Muscle of leg (tissue), 3 donors: ENCODE measurements at regions not wholly inside any gene's neighbourhood (a gene's known extent, or its start where the extent isn't known, plus 50 kb on each side); places are given as distances from the start of the nearest gene placed in this dataset.
"Not testable (repeated sequence)": the region's sequence is repeated elsewhere in the genome, so short reads cannot be mapped to it uniquely, and the experiment has no call there.

Experiments
- DNase-seq: peaks from one replicate; pipeline ENCODE4 v3.0.0; 2013
- H3K27ac ChIP-seq: one replicate; pipeline ENCODE4 v1.5.1; 2013; ENCODE audit warnings: mild to moderate bottlenecking, low read length, control low read depth
- H3K27me3 ChIP-seq: one replicate; pipeline ENCODE4 v1.6.1; 2013; ENCODE audit warnings: low read length; ENCODE audit not compliant: control insufficient read depth, insufficient read depth
- H3K36me3 ChIP-seq: one replicate; pipeline ENCODE4 v1.6.1; 2013; ENCODE audit warnings: low read length; ENCODE audit not compliant: control insufficient read depth, insufficient read depth
- H3K4me1 ChIP-seq: one replicate; pipeline ENCODE4 v1.6.1; 2013; ENCODE audit warnings: low read length; ENCODE audit not compliant: control insufficient read depth, insufficient read depth
- H3K4me3 ChIP-seq: one replicate; pipeline ENCODE4 v1.5.1; 2013; ENCODE audit warnings: low read length, control low read depth
- H3K9me3 ChIP-seq: replicated peaks from 2 replicates; pipeline ENCODE4 v1.6.1; 2013; ENCODE audit warnings: low read depth, low read length; ENCODE audit not compliant: control insufficient read depth
- WGBS: methylation state at CpG from one replicate; pipeline ENCODE4 v1.1.5; 2013; ENCODE audit warnings: missing lambda C conversion rate; ENCODE audit not compliant: insufficient coverage; 5-methylcytosine and 5-hydroxymethylcytosine counted together

DNA sequence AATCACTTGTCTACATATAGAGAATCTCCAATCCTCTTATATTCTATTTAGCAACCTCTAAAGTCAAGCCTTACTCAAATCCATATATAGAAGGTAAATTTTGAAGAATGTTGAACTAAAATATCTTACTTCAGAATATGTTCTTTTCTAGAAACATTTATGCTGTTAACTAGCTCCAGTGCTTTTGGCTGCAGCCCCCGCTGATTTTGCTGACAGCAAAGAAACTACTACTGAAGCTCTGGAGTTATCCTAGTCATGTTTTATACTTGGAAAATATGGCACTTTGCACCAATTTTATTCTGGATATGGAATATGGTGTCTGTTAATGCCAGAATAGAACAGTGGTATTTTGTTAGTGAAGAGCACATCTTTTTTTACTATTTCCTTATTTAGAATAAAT is 212.4 kb upstream of the FSIP2 start:
- H3K4me3 ChIP-seq: no peak overlapping the region
- H3K27ac ChIP-seq: no peak overlapping the region
- no peaks in the 10 kb centered on the region for H3K4me1 ChIP-seq
- DNase-seq: peak; percentile 6
- no peaks in the 10 kb centered on the region for H3K27me3 ChIP-seq
- WGBS: no CpG with 5 or more reads among the region's 1 CpG
- peaks cover 2% of the 10 kb centered on the region for H3K9me3 ChIP-seq
- H3K36me3 ChIP-seq: no peaks in the 10 kb centered on the region

DNA sequence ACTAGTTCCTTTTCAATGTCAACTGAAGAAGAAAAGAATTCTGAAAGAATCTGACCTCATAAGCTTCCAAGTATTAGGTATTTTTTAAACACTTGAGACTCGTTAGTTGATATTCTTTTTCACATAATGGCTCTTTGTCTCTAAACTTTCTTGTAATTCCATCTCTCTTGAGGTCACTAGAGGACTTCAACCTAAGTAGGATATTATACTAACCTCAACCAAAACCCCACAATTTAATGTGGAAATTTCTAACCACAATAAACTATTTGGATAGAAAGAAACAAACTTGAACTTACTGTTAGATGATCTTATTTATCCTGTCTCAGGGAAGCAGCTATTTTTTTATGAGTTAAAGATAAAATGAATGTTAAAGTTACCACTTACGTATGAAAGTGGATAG is 206.9 kb upstream of the FSIP2 start:
- WGBS: no CpG with 5 or more reads among the region's 2 CpGs
- H3K36me3 ChIP-seq: no peaks in the 10 kb centered on the region

DNA sequence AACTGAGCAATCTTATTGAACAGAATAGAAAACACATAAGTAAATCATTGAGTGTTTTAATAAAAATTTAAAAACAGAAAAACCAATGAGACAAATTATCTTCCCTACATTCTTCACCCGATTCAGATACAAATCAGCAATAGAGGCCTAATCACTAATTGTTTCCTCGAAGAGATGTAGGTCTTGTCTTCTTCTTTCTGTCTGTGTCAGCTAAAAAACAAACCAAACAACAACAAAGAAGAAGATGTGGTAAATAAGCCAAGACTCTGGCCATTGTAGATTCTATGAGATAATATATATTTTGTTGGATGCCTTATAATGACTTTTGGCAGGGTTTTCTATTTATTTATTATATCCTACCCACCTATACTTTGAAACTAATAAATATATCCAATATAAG is 200.9 kb upstream of the FSIP2 start:
- Histone ChIP-seq H3K36me3 (no peaks in the 10 kb centered on the region), H3K9me3 (no peaks in the 10 kb centered on the region), H3K4me1 (no peaks in the 10 kb centered on the region), H3K27me3 (no peaks in the 10 kb centered on the region), H3K4me3 (no peak overlapping the region), H3K27ac (no peak overlapping the region)
- WGBS: no CpG with 5 or more reads among the region's 2 CpGs
- no peak for DNase-seq

More for the DNA sequence above, 206.9 kb upstream of the FSIP2 start:
- Histone ChIP-seq H3K27me3 (no peaks in the 10 kb centered on the region), H3K27ac (no peak overlapping the region), H3K4me1 (no peaks in the 10 kb centered on the region), H3K4me3 (no peak overlapping the region), H3K9me3 (no peaks in the 10 kb centered on the region)
- no peak for DNase-seq

DNA sequence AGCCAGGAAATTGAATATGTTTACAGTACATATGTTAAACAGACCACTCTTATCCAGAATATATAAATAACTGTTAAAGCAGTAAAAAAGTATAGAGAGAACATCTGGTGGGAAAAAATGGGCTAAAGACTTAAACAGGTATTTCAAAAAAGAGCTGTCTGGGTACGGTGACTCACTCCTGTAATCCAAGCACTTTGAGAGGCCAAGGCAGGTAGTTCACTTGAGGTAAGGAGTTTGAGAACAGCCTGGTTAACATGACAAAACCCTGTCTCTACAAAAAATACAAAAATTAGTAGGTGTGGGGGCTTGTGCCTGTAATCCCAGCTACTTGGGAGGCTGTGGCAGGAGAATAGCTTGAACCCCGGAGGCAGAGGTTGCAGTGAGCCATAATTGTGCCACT is 171.4 kb upstream of the FSIP2 start:
- no peaks in the 10 kb centered on the region for H3K36me3 ChIP-seq
- no peaks in the 10 kb centered on the region for H3K27me3 ChIP-seq
- DNase-seq: no peak
- WGBS: no CpG with 5 or more reads among the region's 2 CpGs
- H3K9me3 ChIP-seq: no peaks in the 10 kb centered on the region
- no peak overlapping the region for H3K4me3 ChIP-seq
- no peak overlapping the region for H3K27ac ChIP-seq
- H3K4me1 ChIP-seq: no peaks in the 10 kb centered on the region

DNA sequence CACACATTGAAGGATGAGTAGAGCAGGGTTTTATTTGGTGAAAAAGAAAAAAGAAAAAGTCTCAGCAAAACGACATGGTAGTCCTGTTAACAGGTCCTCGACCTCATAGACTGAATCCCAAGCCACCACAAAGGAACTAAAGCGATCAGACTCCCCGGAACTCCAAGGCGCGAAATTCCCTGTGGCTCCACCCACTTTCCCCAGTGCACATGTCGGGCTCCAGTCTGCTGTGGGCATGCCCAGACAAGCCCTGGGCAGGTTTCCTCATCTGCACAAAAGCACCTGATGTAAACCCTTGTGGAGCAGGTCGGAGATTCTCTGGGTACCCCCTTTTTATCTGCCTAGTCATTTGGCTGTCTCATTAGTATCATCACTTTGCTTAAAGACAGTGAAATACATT is 170.7 kb upstream of the FSIP2 start:
- 89% methylated on average over 7 of the region's 8 CpGs for WGBS
- H3K4me1 ChIP-seq: no peaks in the 10 kb centered on the region
- H3K9me3 ChIP-seq: no peaks in the 10 kb centered on the region
- no peak overlapping the region for H3K27ac ChIP-seq
- H3K4me3 ChIP-seq: no peak overlapping the region
- no peak for DNase-seq
- no peaks in the 10 kb centered on the region for H3K36me3 ChIP-seq
- no peaks in the 10 kb centered on the region for H3K27me3 ChIP-seq

DNA sequence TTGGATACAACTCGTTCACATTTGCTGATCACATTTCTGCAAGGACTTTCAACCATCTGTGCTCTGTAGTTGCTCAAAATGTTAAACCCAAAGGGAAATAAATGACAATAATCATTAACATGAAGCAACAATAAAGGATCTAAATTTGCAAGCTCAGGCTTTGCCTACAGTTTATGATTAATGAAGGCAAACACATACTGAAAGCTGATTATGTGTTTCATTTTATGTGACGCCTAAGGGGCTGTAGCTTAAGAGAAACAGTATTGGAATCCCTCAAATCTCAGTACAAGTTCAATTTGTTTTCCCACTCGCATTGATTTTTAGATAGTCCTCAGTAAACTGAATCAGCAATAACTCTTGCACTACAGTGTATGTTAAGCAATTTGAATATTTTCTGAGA is 160.3 kb upstream of the FSIP2 start:
- WGBS: no CpG with 5 or more reads among the region's 3 CpGs
- Histone ChIP-seq H3K27ac (no peak overlapping the region), H3K36me3 (no peaks in the 10 kb centered on the region), H3K27me3 (no peaks in the 10 kb centered on the region), H3K4me1 (no peaks in the 10 kb centered on the region), H3K9me3 (no peaks in the 10 kb centered on the region), H3K4me3 (no peak overlapping the region)
- no peak for DNase-seq

DNA sequence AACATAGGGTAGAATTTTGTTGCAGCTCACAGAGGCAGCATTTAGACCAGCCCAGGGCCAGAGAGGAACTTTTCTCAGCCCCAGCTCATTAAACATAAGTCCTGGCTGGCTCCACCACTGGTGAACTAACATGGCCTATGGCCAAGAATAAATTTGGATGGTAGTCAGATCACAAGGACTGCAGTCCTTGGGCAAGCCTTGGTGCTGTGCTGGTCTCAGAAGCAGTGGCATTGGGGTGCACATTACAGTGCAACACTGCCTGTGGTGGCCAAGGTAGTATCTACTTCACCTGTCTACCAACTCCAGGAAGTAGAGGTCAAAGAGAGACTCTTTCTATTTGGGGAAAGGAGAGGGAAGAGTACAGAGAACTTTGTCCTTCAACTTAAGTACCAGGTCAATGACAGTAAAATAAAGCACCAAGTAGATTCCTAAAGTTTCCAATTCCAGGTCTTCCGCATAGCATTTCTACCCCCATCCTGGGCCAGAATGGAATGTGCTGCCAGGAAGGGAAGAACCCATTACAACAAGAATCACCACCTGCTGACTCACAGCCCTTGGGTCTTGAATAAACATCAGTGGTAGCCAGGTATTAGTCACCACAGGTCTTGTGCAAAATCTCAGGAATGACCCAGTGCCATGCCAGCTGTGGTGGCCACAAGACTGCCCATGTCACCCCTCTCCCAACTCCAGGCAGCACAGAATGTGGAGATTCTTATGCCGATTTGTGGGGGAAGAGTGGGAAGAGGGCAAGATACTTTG is 155.4 kb upstream of the FSIP2 start:
- no peak overlapping the region for H3K27ac ChIP-seq
- no peaks in the 10 kb centered on the region for H3K27me3 ChIP-seq
- WGBS: 100% methylated on average over 1 of the region's 2 CpGs
- peaks cover 8% of the 10 kb centered on the region for H3K9me3 ChIP-seq
- DNase-seq: no peak
- H3K36me3 ChIP-seq: no peaks in the 10 kb centered on the region
- no peak overlapping the region for H3K4me3 ChIP-seq
- no peaks in the 10 kb centered on the region for H3K4me1 ChIP-seq

DNA sequence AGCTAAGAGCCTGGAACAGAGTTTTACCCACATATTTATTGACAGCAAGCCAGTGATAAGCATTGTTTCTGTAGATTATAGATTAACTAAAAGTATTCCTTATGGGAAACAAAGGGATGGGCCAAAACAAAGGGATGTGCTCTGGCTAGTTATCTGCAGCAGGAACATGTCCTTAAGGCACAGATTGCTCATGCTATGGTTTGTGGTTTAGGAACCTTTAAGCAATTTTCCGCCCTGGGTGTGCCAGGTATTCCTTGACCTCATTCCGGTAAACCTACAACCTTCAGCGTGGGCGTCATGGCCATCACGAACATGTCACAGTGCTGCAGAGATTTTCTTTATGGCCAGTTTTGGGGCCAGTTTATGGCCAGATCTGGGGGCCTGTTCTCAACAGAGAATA is 153.4 kb upstream of the FSIP2 start:
- 98% methylated on average over 5 of the region's 5 CpGs for WGBS
- not testable (repeated sequence) for H3K4me3 ChIP-seq

DNA sequence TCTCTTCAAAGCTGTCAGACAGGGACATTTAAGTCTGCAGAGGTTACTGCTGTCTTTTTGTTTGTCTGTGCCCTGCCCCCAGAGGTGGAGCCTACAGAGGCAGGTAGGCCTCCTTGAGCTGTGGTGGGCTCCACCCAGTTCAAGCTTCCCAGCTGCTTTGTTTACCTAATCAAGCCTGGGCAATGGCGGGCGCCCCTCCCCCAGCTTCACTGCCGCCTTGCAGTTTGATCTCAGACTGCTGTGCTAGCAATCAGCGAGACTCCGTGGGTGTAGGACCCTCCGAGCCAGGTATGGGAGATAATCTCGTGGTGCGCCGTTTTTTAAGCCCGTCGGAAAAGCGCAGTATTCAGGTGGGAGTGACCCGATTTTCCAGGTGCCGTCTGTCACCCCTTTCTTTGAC is 147.3 kb upstream of the FSIP2 start:
- H3K27ac ChIP-seq, H3K36me3 ChIP-seq, H3K4me1 ChIP-seq, H3K9me3 ChIP-seq, H3K4me3 ChIP-seq, H3K27me3 ChIP-seq, DNase-seq: not testable (repeated sequence)
- 87% methylated on average over 6 of the region's 14 CpGs for WGBS

More for the DNA sequence above, 153.4 kb upstream of the FSIP2 start:
- not testable (repeated sequence) for H3K27me3 ChIP-seq, H3K27ac ChIP-seq, H3K4me1 ChIP-seq, H3K36me3 ChIP-seq, H3K9me3 ChIP-seq, DNase-seq

DNA sequence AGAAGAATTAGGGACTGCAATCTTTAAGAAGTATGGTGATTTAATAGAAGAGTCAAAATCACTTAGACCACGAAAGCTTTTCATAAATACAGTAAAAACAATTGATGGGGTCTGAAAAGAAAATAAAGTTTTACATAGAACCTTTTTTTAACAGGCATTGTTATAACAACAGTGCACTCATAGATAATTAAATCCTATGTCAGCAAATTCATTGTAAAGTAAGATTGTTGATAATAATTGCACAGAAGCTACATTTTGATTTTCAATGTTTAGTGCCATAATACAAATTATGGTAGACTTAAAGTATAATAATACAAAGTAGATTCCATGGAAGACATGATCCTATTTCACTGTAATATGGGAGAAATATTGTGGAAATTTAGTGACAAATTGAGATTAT is 130.7 kb upstream of the FSIP2 start:
- Histone ChIP-seq H3K4me3 (no peak overlapping the region), H3K27ac (no peak overlapping the region), H3K9me3 (no peaks in the 10 kb centered on the region), H3K4me1 (no peaks in the 10 kb centered on the region), H3K27me3 (no peaks in the 10 kb centered on the region), H3K36me3 (no peaks in the 10 kb centered on the region)
- no peak for DNase-seq
- WGBS: no CpG with 5 or more reads among the region's 1 CpG

DNA sequence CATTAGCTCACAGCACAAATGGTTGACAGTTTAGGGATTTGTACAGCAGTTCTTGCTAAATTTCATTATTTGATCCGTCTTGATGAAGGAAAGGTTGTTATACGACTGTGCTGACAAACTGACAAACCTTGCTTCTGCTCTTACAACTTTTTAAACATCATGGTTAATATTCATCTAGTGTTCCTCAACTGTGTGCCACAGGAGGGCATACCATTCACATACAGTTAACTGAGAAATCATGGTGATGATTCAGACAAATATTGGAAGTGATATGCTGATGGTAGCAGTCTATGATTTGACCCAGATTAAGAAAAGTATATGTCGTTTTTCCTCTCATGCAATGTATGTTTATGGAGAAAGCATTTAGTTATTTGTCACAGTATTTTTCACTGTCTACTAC is 129.8 kb upstream of the FSIP2 start:
- Histone ChIP-seq H3K4me1 (no peaks in the 10 kb centered on the region), H3K27me3 (no peaks in the 10 kb centered on the region), H3K36me3 (no peaks in the 10 kb centered on the region), H3K9me3 (no peaks in the 10 kb centered on the region), H3K4me3 (no peak overlapping the region), H3K27ac (no peak overlapping the region)
- peak; percentile 25 for DNase-seq
- no CpG with 5 or more reads among the region's 3 CpGs for WGBS
